ENCODE measurements at regions not wholly inside any gene's neighbourhood (a gene's known extent, or its start where the extent isn't known, plus 50 kb on each side); places are given as distances from the start of the nearest gene placed in this dataset.

- no peaks in the 10 kb centered on the region for H3K9me3 ChIP-seq
- H3K27me3 ChIP-seq (ENCODE audit: insufficient read depth): no peaks in the 10 kb centered on the region
- POLR2A ChIA-PET: no interaction called here
- WGBS (ENCODE audit: low lambda C conversion rate): 27% methylated on average over 7 of the region's 10 CpGs
- H3F3A ChIP-seq (replicated peaks; ENCODE audit: insufficient read depth): no peaks in the 10 kb centered on the region
- no peak overlapping the region for H2AFZ ChIP-seq (ENCODE audit: low read depth)
- no peaks in the 10 kb centered on the region for H3K79me2 ChIP-seq (ENCODE audit: insufficient read depth)
- H3K9me2 ChIP-seq: no peaks in the 10 kb centered on the region
- H3K4me2 ChIP-seq: no peak overlapping the region
- CTCF ChIA-PET: interaction anchor here (1.3 kb wide), 1 partner anchor 53 kb away, joined by 3 read pairs; no protein-coding TSS in a partner anchor
- no peaks in the 10 kb centered on the region for H4K20me1 ChIP-seq (ENCODE audit: insufficient read depth)
- H3K4me1 ChIP-seq (ENCODE audit: control insufficient read depth in 1 of 2, insufficient read depth in 2 of 2, low read depth in 1 of 2, low read length in 1 of 2): no peaks in the 10 kb centered on the region
- H3K27ac ChIP-seq (ENCODE audit: low read depth in 2 of 2, low read length in 1 of 2): no peak overlapping the region
- H3K9ac ChIP-seq: no peak overlapping the region
- no peak for DNase-seq
- no peaks in the 10 kb centered on the region for H3K36me3 ChIP-seq (replicated peaks in 1 of 2; ENCODE audit: control insufficient read depth in 1 of 2, insufficient read depth in 2 of 2, low read length in 1 of 2)
- TF ChIP-seq USF2 (IDR thresholded peaks at IDR 0.05; ENCODE audit: borderline replicate concordance, low read depth, low read length) (no peak), FOXJ3 (CRISPR knock-in tag; IDR thresholded peaks at IDR 0.05) (no peak), SIN3A (IDR thresholded peaks at IDR 0.05; ENCODE audit: borderline replicate concordance, low read depth, low read length) (no peak), MXI1 (IDR thresholded peaks at IDR 0.05; ENCODE audit: low read depth, low read length) (no peak), POLR2AphosphoS5 (IDR thresholded peaks at IDR 0.05; ENCODE audit: low read depth, low read length) (no peak), RXRA (IDR thresholded peaks at IDR 0.05; ENCODE audit: borderline replicate concordance, low read depth) (no peak), JUND (IDR thresholded peaks at IDR 0.05) (no peak), EP300 (IDR thresholded peaks at IDR 0.05; ENCODE audit: borderline replicate concordance in 1 of 2, low read depth in 1 of 2, low read length in 1 of 2) (no peak), NRF1 (IDR thresholded peaks at IDR 0.05; ENCODE audit: low read depth, low read length) (no peak), FOXM1 (IDR thresholded peaks at IDR 0.05; ENCODE audit: low read depth) (no peak), YY1 (IDR thresholded peaks at IDR 0.05; ENCODE audit: low read depth) (no peak), CTCF (IDR thresholded peaks at IDR 0.05) (no peak), GATA2 (CRISPR knock-in tag; IDR thresholded peaks at IDR 0.05) (no peak), NFIC (IDR thresholded peaks at IDR 0.05; ENCODE audit: borderline replicate concordance) (no peak), TAF1 (IDR thresholded peaks at IDR 0.05; ENCODE audit: borderline replicate concordance, low read depth, low read length) (no peak), GABPA (IDR thresholded peaks at IDR 0.05; ENCODE audit: low read depth) (no peak), RCOR1 (IDR thresholded peaks at IDR 0.05; ENCODE audit: low read length) (no peak)
- TF ChIP-seq, protein P1, sequence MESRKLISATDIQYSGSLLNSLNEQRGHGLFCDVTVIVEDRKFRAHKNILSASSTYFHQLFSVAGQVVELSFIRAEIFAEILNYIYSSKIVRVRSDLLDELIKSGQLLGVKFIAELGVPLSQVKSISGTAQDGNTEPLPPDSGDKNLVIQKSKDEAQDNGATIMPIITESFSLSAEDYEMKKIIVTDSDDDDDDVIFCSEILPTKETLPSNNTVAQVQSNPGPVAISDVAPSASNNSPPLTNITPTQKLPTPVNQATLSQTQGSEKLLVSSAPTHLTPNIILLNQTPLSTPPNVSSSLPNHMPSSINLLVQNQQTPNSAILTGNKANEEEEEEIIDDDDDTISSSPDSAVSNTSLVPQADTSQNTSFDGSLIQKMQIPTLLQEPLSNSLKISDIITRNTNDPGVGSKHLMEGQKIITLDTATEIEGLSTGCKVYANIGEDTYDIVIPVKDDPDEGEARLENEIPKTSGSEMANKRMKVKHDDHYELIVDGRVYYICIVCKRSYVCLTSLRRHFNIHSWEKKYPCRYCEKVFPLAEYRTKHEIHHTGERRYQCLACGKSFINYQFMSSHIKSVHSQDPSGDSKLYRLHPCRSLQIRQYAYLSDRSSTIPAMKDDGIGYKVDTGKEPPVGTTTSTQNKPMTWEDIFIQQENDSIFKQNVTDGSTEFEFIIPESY (IDR thresholded peaks at IDR 0.05; ENCODE audit: borderline replicate concordance, low read depth): no peak
- TF ChIP-seq, protein P2, sequence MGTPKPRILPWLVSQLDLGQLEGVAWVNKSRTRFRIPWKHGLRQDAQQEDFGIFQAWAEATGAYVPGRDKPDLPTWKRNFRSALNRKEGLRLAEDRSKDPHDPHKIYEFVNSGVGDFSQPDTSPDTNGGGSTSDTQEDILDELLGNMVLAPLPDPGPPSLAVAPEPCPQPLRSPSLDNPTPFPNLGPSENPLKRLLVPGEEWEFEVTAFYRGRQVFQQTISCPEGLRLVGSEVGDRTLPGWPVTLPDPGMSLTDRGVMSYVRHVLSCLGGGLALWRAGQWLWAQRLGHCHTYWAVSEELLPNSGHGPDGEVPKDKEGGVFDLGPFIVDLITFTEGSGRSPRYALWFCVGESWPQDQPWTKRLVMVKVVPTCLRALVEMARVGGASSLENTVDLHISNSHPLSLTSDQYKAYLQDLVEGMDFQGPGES (IDR thresholded peaks at IDR 0.05; ENCODE audit: low read depth, low read length): no peak
- H3K4me3 ChIP-seq (ENCODE audit: low read depth in 2 of 2, low read length in 1 of 2): no peak overlapping the region
Measured at GRCh38 chr3:4218456-4219226, 84.5 kb upstream of the SETMAR start.
